Gastroesophageal sphincter (tissue), 3 donors: ENCODE measurements at regions not wholly inside any gene's neighbourhood (a gene's known extent, or its start where the extent isn't known, plus 50 kb on each side); places are given as distances from the start of the nearest gene placed in this dataset.

Experiments used
- EP300 ChIP-seq: sonication (generic); formaldehyde crosslinking; IDR thresholded peaks from one replicate; pipeline ENCODE4 v1.6.1; 2017; ENCODE audit warnings: antibody characterized with exemption, mild to moderate bottlenecking
- POLR2A ChIP-seq, 2 donors: fragments of 450-650 bp; IDR thresholded peaks; one replicate each; pipeline ENCODE4 v1.6.1; 2017; ENCODE audit warnings: antibody characterized with exemption in 2 of 2, mild to moderate bottlenecking in 2 of 2, moderate library complexity in 1 of 2
- TF ChIP-seq, protein P1 (sequence below), 4 experiments: fragments of 200-600 bp in 2 of 4; fragments of 450-650 bp in 2 of 4; sonication (generic) in 1 of 4; IDR thresholded peaks; one replicate each; pipeline ENCODE4 v1.5.1; 2017 to 2019; ENCODE audit warnings: antibody characterized with exemption in 4 of 4, mild to moderate bottlenecking in 2 of 4, moderate library complexity in 2 of 4

DNA sequence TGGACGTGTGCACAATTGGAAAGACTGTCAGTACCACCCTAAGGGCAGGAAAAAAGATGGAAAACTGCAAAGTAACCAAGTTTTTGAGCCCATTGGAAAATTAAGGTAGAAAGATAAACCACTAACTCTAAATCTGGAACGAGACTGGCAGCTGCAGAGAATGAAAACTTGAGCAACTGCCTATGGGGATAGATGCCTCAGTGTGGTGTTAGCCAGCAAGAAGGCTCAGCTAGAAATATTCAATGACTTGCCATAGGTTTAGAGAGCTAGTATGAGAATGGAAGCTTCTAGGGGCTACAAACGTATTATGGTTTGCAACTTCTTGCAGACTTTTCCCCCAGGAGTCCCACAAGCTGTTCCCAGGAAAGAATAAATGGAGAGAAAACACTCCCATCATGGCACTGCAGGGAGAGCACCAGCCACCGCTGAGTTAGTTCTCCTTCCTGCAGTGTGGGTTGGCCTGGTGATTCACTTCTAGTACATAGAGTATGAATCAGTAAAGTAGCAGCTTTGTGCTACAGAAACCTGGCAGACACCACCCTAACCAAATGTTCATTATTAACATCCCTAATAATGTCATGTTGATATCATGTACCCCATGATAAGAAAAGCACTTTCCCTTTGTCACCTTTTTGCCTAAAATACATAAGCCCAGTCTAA lies 372.4 kb upstream of the VWC2 start:
- TF ChIP-seq, protein P1, sequence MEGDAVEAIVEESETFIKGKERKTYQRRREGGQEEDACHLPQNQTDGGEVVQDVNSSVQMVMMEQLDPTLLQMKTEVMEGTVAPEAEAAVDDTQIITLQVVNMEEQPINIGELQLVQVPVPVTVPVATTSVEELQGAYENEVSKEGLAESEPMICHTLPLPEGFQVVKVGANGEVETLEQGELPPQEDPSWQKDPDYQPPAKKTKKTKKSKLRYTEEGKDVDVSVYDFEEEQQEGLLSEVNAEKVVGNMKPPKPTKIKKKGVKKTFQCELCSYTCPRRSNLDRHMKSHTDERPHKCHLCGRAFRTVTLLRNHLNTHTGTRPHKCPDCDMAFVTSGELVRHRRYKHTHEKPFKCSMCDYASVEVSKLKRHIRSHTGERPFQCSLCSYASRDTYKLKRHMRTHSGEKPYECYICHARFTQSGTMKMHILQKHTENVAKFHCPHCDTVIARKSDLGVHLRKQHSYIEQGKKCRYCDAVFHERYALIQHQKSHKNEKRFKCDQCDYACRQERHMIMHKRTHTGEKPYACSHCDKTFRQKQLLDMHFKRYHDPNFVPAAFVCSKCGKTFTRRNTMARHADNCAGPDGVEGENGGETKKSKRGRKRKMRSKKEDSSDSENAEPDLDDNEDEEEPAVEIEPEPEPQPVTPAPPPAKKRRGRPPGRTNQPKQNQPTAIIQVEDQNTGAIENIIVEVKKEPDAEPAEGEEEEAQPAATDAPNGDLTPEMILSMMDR (IDR thresholded peaks at IDR 0.05), result no peak
- no peak for TF ChIP-seq POLR2A (IDR thresholded peaks at IDR 0.05)
- TF ChIP-seq EP300, result no peak
